Endothelial cell of umbilical vein (primary cell): ENCODE measurements at regions not wholly inside any gene's neighbourhood (a gene's known extent, or its start where the extent isn't known, plus 50 kb on each side); places are given as distances from the start of the nearest gene placed in this dataset.

ENCODE experiments used
- CTCF ChIP-seq, 2 donors: IDR thresholded peaks; 1 replicate in 1 of 2; 2 replicates in 1 of 2; pipeline ENCODE4 v1.5.1; 2011; ENCODE audit warnings: low read length in 2 of 2, mild to moderate bottlenecking in 2 of 2, moderate library complexity in 2 of 2, control low read depth in 1 of 2, inconsistent platforms in 1 of 2, low read depth in 1 of 2; ENCODE audit not compliant: insufficient read depth in 1 of 2; ENCODE audit errors: extremely low read depth in 1 of 2
- EZH2 ChIP-seq: IDR thresholded peaks from 2 replicates; pipeline ENCODE4 v1.6.1; 2012; ENCODE audit warnings: borderline replicate concordance, low read depth, mild to moderate bottlenecking, moderate library complexity, low read length, inconsistent platforms; ENCODE audit not compliant: severe bottlenecking
- GATA2 ChIP-seq: IDR thresholded peaks from 2 replicates; pipeline ENCODE4 v1.7.0; 2011; ENCODE audit warnings: low read depth, mild to moderate bottlenecking, moderate library complexity, mixed read lengths, low read length; ENCODE audit not compliant: insufficient read length, insufficient read depth
- JUN ChIP-seq: IDR thresholded peaks from 2 replicates; pipeline ENCODE4 v1.6.1; 2011; ENCODE audit warnings: borderline replicate concordance, low read depth; ENCODE audit not compliant: insufficient read length, insufficient read depth
- MAX ChIP-seq: IDR thresholded peaks from 2 replicates; pipeline ENCODE4 v1.6.1; 2011; ENCODE audit not compliant: insufficient read depth, insufficient read length
- MYC ChIP-seq: IDR thresholded peaks from one replicate; pipeline ENCODE4 v1.6.1; 2011; ENCODE audit warnings: mild to moderate bottlenecking, low read depth, low read length
- POLR2A ChIP-seq: IDR thresholded peaks from 2 replicates; pipeline ENCODE4 v1.6.1; 2012; ENCODE audit warnings: low read depth, mild to moderate bottlenecking, control low read depth, low read length
- POLR2AphosphoS5 ChIP-seq: IDR thresholded peaks from 2 replicates; pipeline ENCODE4 v1.6.1; 2012; ENCODE audit warnings: low read depth, mild to moderate bottlenecking, control low read depth, low read length, moderate library complexity; ENCODE audit not compliant: insufficient read depth

- TF ChIP-seq CTCF (IDR thresholded peaks at IDR 0.05; ENCODE audit: extremely low read depth in 1 of 2, insufficient read depth in 1 of 2, low read depth in 1 of 2, low read length in 2 of 2): no peak
- no peak for TF ChIP-seq POLR2AphosphoS5
- no peak for TF ChIP-seq JUN
- no peak for TF ChIP-seq EZH2
- TF ChIP-seq POLR2A: no peak
- TF ChIP-seq MAX: no peak
- no peak for TF ChIP-seq MYC
- no peak for TF ChIP-seq GATA2
Observed at GRCh38 chr13:60324131-60324530, 72.9 kb upstream of the TDRD3 start.
